Tibial nerve (tissue), 4 donors: ENCODE measurements at regions not wholly inside any gene's neighbourhood (a gene's known extent, or its start where the extent isn't known, plus 50 kb on each side); places are given as distances from the start of the nearest gene placed in this dataset.

Experiments
- EP300 ChIP-seq, 2 donors: sonication (generic); formaldehyde crosslinking; IDR thresholded peaks; one replicate each; pipeline ENCODE4 v1.6.1; 2017; ENCODE audit warnings: antibody characterized with exemption in 2 of 2, mild to moderate bottlenecking in 1 of 2
- POLR2A ChIP-seq, 2 donors: fragments of 450-650 bp; IDR thresholded peaks; one replicate each; pipeline ENCODE4 v1.6.1; 2017; ENCODE audit warnings: antibody characterized with exemption in 2 of 2, mild to moderate bottlenecking in 2 of 2, moderate library complexity in 2 of 2
- TF ChIP-seq, protein P1 (sequence below), 5 experiments: fragments of 200-600 bp in 3 of 5; fragments of 450-650 bp in 2 of 5; sonication (generic) in 3 of 5; IDR thresholded peaks; one replicate each; pipeline ENCODE4 v1.5.1; 2016 to 2019; ENCODE audit warnings: antibody characterized with exemption in 5 of 5, mild to moderate bottlenecking in 3 of 5, moderate library complexity in 2 of 5

DNA sequence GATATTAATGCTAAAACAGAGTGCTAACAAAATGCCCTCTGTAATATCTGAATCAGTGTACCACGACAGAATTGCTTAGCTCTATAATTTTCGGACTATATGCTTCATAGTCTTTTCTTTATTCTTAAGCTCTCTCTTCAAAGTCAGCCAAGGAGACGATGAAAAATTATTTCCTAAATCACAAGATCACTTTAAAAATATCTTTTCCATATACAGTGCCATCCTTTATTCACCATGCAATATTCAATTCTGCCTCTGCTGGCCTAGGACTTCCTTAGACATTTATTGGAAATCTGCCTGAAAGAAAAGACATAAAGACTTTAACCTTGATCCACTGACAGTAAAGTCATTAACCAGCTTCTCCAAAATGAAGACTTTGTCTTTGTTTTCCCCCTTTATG is 238.9 kb upstream of the BTG1 start:
- TF ChIP-seq, protein P1, sequence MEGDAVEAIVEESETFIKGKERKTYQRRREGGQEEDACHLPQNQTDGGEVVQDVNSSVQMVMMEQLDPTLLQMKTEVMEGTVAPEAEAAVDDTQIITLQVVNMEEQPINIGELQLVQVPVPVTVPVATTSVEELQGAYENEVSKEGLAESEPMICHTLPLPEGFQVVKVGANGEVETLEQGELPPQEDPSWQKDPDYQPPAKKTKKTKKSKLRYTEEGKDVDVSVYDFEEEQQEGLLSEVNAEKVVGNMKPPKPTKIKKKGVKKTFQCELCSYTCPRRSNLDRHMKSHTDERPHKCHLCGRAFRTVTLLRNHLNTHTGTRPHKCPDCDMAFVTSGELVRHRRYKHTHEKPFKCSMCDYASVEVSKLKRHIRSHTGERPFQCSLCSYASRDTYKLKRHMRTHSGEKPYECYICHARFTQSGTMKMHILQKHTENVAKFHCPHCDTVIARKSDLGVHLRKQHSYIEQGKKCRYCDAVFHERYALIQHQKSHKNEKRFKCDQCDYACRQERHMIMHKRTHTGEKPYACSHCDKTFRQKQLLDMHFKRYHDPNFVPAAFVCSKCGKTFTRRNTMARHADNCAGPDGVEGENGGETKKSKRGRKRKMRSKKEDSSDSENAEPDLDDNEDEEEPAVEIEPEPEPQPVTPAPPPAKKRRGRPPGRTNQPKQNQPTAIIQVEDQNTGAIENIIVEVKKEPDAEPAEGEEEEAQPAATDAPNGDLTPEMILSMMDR (IDR thresholded peaks at IDR 0.05): no peak
- TF ChIP-seq POLR2A (IDR thresholded peaks at IDR 0.05): no peak
- TF ChIP-seq EP300 (IDR thresholded peaks at IDR 0.05): no peak
